Upper lobe of left lung (tissue), 4 donors: ENCODE measurements at regions not wholly inside any gene's neighbourhood (a gene's known extent, or its start where the extent isn't known, plus 50 kb on each side); places are given as distances from the start of the nearest gene placed in this dataset.

Experiments used
- POLR2AphosphoS5 ChIP-seq, 2 donors: sonication (generic); formaldehyde crosslinking; IDR thresholded peaks; one replicate each; pipeline ENCODE4 v1.5.1; 2017; ENCODE audit warnings: antibody characterized with exemption in 2 of 2
- TF ChIP-seq, protein P1 (sequence below), 6 experiments: fragments of 450-650 bp in 4 of 6; fragments of 200-600 bp in 2 of 6; sonication (generic) in 2 of 6; IDR thresholded peaks; one replicate each; pipeline ENCODE4 v1.5.1; 2016 to 2019; ENCODE audit warnings: antibody characterized with exemption in 6 of 6

- TF ChIP-seq, protein P1, sequence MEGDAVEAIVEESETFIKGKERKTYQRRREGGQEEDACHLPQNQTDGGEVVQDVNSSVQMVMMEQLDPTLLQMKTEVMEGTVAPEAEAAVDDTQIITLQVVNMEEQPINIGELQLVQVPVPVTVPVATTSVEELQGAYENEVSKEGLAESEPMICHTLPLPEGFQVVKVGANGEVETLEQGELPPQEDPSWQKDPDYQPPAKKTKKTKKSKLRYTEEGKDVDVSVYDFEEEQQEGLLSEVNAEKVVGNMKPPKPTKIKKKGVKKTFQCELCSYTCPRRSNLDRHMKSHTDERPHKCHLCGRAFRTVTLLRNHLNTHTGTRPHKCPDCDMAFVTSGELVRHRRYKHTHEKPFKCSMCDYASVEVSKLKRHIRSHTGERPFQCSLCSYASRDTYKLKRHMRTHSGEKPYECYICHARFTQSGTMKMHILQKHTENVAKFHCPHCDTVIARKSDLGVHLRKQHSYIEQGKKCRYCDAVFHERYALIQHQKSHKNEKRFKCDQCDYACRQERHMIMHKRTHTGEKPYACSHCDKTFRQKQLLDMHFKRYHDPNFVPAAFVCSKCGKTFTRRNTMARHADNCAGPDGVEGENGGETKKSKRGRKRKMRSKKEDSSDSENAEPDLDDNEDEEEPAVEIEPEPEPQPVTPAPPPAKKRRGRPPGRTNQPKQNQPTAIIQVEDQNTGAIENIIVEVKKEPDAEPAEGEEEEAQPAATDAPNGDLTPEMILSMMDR (IDR thresholded peaks at IDR 0.05) = no peak
- no peak for TF ChIP-seq POLR2AphosphoS5 (IDR thresholded peaks at IDR 0.05)
Measured at GRCh38 chr3:187918081-187918644, 172.9 kb upstream of the BCL6 start.
